Left lobe of liver (tissue), 2 donors: ENCODE measurements at regions not wholly inside any gene's neighbourhood (a gene's known extent, or its start where the extent isn't known, plus 50 kb on each side); places are given as distances from the start of the nearest gene placed in this dataset.

Experiments used
- ATAC-seq: fragments of 200-7000 bp; cut with Tn5 transposase; one replicate; pipeline ENCODE4 v1.9.1; 2020; ENCODE audit warnings: mild to moderate bottlenecking, moderate library complexity
- DNase-seq: peaks from one replicate; pipeline ENCODE4 v3.0.0-alpha.2; 2020; ENCODE audit warnings: low spot score
- donor health status: DM: no; HTN: no; CAD: no; lungs with moderate emphysema.
- donor health status: DM: no; HTN: yes; CAD: no.

- DNase-seq (no peak), ATAC-seq (no peak)
These were observed 168.8 kb upstream of the PLXNA2 start for GRCh38 chr1:208413006-208413405.

DNA sequence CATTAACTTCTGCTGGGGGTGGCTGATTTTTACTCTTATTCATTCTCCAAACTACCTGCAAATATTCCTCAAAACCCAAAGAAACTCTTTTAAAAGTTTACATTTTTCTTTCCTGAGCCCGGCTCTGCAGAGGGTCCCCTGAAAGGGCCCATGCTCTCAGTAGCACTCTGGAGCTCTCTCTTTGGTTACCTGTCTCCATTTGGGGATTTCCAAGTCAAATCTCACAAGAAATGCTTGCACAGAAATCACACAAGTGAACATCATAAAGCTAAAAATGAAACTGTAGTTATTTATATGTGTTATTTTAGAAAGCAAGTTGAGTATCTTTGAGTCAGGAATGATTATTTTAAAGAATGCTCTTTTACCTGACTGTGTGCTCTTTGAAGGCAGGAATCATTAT, 174.5 kb upstream of the PLXNA2 start:
- no peak for ATAC-seq
- no peak for DNase-seq

DNA sequence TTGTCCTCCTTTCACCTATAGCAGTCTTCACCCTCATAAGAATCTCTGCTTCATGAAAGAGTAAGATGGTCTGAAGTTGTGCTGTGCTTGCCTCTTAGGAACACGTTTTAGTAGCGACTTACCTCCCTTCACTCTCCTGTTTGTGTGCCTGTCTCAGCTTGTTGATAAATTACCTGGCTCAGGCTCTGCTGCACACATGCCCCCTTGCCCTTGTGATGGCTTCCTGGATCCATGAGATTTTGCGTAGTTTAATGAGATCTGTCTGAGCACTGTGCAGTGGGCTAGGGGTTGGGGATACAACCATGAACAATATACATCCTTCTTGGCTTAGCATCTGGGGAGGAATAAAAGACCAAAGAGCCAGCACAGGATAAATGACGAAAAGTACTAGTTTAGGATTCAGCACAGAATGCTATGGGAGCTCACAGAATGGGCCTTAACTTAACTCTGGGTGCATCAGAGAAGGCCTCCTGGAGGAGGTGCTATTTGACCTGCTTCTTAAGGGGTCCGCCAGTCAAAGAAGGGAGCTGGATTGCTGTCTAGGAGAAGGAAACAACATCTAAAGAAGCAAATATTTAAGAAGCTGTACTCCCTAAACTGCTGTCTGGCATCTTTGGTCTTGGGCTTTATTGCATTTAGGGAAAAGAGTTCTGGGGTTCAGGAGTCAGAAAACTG, 175.7 kb upstream of the PLXNA2 start:
- ATAC-seq (no peak), DNase-seq (no peak)

- DNase-seq, result no peak
- ATAC-seq, result no peak
These were observed 176.5 kb upstream of the PLXNA2 start for GRCh38 chr1:208420696-208421095.

DNA sequence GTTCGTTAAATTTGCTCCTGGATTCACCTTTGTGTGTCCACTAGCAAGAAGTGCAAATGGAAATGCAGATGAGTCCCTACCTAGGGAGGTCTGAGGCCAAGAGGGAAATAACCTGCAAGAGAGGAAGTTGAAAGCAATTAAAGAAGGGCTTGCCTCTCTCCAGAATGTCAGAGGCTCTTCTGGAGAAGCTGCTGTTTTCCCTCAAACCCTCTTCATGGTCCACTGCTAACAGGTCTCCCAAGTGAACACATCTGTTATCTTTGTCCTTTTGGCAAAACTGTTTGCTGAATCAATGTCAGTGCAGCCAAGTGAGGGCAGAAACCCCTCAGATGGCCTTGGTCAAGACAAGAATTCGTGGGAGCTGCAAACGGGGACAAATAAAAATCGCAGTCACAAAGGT, 177.3 kb upstream of the PLXNA2 start:
- DNase-seq (no peak), ATAC-seq (no peak)

DNA sequence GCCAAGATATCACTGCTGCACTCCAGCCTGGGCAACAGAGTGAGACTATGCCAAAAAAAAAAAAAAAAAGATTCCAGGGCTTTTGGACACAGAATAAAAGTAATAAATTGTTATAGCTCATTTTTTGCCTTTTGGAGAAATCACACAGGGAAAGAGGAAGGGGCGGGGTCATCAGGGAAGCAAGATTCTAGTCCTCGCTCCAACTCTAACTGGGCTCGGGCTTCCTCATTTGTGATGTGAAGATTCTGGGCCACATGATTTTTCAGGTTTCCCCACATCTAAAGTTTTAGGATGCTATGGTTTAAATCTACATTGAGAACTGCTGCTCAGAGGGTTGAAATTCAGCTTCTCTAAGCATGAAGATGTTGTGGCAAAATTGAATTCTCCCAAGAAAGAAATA, 179.3 kb upstream of the PLXNA2 start:
- DNase-seq (no peak), ATAC-seq (no peak)

GRCh38 chr1:208425096-208425495, 180.9 kb upstream of the PLXNA2 start:
- DNase-seq, result no peak
- ATAC-seq, result no peak

GRCh38 chr1:208430220-208430619, 186.0 kb upstream of the PLXNA2 start:
- ATAC-seq, result no peak
- DNase-seq, result no peak

DNA sequence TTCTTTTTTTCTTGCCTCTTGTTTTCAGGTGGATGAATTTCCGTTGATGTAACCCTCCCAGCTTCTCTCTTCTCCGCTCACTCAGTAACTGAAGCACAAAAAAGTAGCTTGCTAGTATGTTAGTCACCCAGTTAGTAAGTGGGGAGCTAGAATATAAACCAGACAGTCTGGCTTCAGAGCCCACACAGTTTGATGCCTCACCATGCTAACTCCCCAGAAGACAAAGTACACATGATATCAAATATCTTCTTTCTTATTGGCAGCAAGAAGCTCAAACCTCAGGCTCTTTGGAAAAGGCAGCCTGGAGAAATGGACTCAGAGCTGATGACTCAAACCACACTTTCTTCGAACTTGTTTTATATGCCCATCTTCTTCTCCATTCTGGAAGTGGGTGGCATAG, 187.5 kb upstream of the PLXNA2 start:
- ATAC-seq, result no peak

GRCh38 chr1:208432346-208432745, 188.2 kb upstream of the PLXNA2 start:
- DNase-seq (no peak), ATAC-seq (no peak)

More for the DNA sequence above, 187.5 kb upstream of the PLXNA2 start:
- no peak for DNase-seq

DNA sequence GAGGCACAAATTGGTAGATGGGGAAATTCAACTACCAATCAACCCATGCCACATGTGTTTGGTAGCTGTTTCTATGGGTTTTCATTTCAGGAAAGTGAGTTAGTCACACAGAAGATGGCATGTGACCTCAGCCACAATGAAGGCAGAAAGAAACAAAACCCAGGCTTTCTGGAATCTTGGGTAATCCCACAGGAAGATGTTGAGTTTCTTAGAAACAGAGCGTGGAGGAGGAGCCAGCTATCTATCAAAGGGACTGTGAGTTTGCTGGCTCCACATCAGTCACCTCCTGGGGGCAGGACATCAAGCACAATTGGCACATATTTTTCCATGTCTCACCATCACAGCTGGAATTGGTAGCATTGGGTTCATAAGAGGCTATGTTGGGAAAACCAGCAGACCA, 188.9 kb upstream of the PLXNA2 start:
- no peak for DNase-seq
- ATAC-seq, result no peak

DNA sequence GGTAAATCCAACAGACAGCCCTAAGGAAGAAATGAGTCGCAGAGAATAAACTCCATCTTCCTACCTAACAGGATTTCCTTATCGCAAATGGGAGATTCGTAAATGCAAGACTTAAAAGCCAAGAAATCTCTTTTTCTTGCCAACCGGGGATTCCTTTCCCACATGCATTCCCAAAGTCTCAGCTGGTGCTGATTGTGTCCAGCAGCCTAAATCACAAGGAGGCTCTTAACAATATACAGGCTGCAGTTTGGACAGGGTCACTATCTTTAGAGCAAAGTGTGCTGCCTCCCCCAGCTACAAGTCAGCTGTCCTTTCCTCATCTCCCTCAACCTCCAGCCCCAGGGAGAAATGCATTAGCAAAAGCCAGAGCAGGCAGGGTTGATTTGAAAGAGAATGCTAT, 189.8 kb upstream of the PLXNA2 start:
- no peak for DNase-seq

DNA sequence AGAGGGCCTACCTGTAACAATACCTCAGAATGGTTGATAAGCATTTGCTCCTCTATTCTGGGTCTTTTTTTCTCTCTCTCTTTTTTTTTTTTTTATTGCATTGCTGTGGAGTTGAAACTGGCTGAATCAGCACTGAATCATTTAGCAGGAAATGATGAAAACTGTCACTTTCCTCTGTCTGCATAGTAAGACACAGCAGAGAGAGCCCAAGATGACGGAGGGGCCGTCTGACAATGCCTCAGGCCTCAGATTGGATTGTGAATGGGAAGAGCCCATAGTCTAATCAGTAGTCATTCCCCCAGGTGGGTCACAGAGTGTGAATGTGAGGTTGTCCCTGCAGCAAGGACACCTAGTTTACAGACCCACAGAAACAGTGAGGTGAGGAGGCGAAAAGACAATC, 193.2 kb upstream of the PLXNA2 start:
- DNase-seq, result no peak
- no peak for ATAC-seq

More for the DNA sequence above, 189.8 kb upstream of the PLXNA2 start:
- ATAC-seq, result no peak

- DNase-seq (no peak), ATAC-seq (no peak)
These were observed 194.0 kb upstream of the PLXNA2 start for GRCh38 chr1:208438112-208438699.

GRCh38 chr1:208445758-208446203, 201.6 kb upstream of the PLXNA2 start:
- DNase-seq, result no peak
- no peak for ATAC-seq

- no peak for ATAC-seq
- no peak for DNase-seq
These were observed 202.1 kb upstream of the PLXNA2 start for GRCh38 chr1:208446271-208446691.

DNA sequence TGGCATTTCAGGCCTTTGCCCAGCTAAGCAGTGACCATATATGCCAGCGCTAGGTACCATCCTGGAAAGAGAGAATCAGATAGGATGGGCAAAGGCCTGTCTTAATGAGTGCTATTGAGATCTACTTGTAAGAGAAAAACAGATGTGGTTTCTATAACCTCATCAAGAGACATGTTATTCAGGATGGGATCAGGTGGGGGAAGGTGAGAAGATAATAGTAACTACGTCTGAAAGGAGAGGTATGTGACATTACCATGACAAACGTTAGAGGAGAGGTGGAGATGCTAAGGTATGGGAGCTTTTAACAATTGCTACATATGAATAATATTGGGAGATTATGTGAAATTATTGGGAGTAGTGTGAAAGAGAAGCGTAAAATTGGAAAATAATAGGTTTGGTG, 204.2 kb upstream of the PLXNA2 start:
- DNase-seq, result no peak
- no peak for ATAC-seq

DNA sequence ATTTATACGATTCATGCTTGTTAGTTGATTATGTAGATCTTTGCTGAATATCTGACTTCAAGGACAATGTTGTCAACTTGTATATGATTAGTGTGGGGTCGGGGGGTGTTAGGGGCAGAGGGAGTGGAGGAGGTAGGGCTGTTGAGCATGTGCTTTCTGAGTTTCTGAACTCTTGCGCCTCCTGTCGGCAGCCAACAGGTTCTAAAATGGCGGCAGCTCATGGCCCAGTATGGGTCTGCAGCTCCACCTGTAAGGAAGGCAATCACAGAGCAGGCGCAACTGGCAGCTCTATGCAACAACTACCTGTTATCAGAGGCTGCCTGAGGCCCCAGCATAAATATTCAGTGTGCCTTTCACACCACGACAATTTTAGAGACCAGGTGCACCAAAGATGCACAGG, 205.8 kb upstream of the PLXNA2 start:
- DNase-seq (no peak), ATAC-seq (no peak)

- no peak for ATAC-seq
- no peak for DNase-seq
These were observed 206.8 kb upstream of the PLXNA2 start for GRCh38 chr1:208450958-208451357.

- DNase-seq (no peak), ATAC-seq (no peak)
These were observed 211.6 kb upstream of the PLXNA2 start for GRCh38 chr1:208455821-208456220.

DNA sequence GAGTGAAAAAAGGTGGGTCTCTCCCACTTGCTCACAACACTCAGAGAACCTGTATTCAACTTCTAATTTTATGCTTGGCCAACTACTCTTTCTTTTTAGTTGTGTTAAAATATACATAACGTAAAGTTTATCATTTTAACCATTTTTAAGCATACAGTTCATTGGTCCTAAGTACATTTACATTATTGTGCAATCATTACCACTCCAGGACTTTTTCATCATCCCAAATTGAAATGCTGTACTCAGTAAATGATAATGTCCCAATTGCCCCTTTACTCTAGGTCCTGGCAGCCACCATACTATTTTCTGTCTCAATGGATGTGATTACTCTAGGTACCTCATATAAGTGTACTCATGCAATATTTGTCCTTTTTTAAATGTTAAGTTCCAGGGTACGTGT, 212.3 kb upstream of the PLXNA2 start:
- no peak for DNase-seq
- ATAC-seq, result no peak

GRCh38 chr1:208460823-208461222, 216.6 kb upstream of the PLXNA2 start:
- ATAC-seq (no peak), DNase-seq (no peak)

DNA sequence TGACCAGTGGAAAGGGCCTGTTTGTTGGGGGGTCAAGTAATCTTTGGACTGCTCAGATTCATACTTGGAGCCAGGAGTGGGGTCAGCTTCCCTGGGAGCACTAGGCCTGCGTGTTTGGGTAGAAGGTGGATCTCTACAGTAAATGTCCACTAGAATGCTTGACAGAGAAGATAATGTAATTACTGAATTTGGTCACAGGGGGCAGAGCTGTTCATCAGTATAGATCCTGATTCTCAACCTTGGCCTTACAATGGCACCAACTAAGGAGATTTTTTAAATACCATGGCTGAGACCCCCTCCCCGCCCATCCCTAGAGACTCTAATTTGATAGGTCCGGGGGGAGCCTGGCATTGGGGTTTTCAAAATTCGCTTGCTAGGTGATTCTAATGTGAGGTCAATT, 217.5 kb upstream of the PLXNA2 start:
- peak; percentile 40 for ATAC-seq

More for the DNA sequence above, 217.5 kb upstream of the PLXNA2 start:
- DNase-seq, result no peak
